ENCODE measurements at regions not wholly inside any gene's neighbourhood (a gene's known extent, or its start where the extent isn't known, plus 50 kb on each side); places are given as distances from the start of the nearest gene placed in this dataset.

DNA sequence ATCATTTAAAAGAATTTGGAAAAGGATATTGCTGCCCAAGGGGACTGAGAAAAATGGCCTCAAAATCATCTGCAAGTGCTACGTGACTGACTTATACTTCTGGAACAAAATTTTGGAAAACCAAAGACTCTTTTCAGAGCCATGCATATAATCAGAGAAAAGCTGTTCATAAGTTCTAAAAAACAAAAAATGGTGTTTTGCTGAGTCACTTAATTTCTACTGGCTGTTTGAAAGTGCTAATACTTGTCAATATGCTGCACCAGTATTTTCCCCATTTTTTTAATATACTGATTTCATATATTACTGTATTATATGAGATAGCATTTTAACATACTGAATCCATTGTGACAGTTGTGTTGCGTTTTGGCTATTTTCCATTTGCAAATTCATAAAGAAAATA, 61.5 kb upstream of the ZMAT1 start:
- no peak for FAIRE-seq
- Histone ChIP-seq H3K36me3 (ENCODE audit: control insufficient read depth in 2 of 3, insufficient read depth in 3 of 3, low read length in 3 of 3) (no peaks in the 10 kb centered on the region), H3K9me3 (ENCODE audit: control insufficient read depth in 2 of 3, insufficient read depth in 1 of 3, low read length in 3 of 3) (no peaks in the 10 kb centered on the region), H3K4me3 (ENCODE audit: low read length in 3 of 3) (no peak overlapping the region), H3K27ac (ENCODE audit: low read depth in 2 of 2, low read length in 2 of 2) (no peak overlapping the region), H3K27me3 (ENCODE audit: control insufficient read depth, insufficient read depth, low read length) (no peaks in the 10 kb centered on the region), H3K9ac (ENCODE audit: low read length in 3 of 3) (no peak overlapping the region), H3K4me1 (ENCODE audit: control insufficient read depth in 2 of 3, insufficient read depth in 2 of 3, low read depth in 1 of 3, low read length in 3 of 3) (no peaks in the 10 kb centered on the region)
- TF ChIP-seq, protein P1, sequence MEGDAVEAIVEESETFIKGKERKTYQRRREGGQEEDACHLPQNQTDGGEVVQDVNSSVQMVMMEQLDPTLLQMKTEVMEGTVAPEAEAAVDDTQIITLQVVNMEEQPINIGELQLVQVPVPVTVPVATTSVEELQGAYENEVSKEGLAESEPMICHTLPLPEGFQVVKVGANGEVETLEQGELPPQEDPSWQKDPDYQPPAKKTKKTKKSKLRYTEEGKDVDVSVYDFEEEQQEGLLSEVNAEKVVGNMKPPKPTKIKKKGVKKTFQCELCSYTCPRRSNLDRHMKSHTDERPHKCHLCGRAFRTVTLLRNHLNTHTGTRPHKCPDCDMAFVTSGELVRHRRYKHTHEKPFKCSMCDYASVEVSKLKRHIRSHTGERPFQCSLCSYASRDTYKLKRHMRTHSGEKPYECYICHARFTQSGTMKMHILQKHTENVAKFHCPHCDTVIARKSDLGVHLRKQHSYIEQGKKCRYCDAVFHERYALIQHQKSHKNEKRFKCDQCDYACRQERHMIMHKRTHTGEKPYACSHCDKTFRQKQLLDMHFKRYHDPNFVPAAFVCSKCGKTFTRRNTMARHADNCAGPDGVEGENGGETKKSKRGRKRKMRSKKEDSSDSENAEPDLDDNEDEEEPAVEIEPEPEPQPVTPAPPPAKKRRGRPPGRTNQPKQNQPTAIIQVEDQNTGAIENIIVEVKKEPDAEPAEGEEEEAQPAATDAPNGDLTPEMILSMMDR (IDR thresholded peaks at IDR 0.05; ENCODE audit: borderline replicate concordance, extremely low read depth, insufficient read depth), result no peak
- intact Hi-C loops (cut with DNase I), result no loop called here
- DNase-seq, result no peak

DNA sequence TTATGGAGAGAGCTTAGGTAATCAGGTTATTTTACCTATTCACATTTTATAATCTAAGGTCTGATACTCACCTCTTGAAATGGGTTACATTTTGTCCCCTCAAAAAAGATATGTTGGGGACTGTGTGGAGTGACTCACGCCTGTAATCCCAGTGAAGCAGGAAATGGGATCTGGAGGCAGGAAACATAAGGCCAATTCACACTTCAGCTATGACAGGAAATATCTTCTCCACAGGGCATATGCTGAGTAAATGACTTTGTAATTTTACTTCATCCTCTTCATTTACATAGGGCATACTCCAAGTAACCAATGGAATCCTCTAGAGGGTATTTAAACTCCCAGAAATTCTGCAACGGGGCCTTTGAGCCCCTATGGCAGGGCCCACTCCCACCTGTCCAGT, 54.8 kb upstream of the ZMAT1 start:
- intact Hi-C loops (cut with DNase I), result no loop called here
- no peak for DNase-seq
- TF ChIP-seq, protein P1 (IDR thresholded peaks at IDR 0.05; ENCODE audit: borderline replicate concordance, extremely low read depth, insufficient read depth), result no peak
- H3K36me3 ChIP-seq (ENCODE audit: control insufficient read depth in 2 of 3, insufficient read depth in 3 of 3, low read length in 3 of 3), result no peaks in the 10 kb centered on the region
- no peak for FAIRE-seq
- no peak overlapping the region for H3K27ac ChIP-seq (ENCODE audit: low read depth in 2 of 2, low read length in 2 of 2)
- no peak overlapping the region for H3K9ac ChIP-seq (ENCODE audit: low read length in 3 of 3)
- H3K27me3 ChIP-seq (ENCODE audit: control insufficient read depth, insufficient read depth, low read length), result no peaks in the 10 kb centered on the region
- H3K9me3 ChIP-seq (ENCODE audit: control insufficient read depth in 2 of 3, insufficient read depth in 1 of 3, low read length in 3 of 3), result no peaks in the 10 kb centered on the region
- no peak overlapping the region for H3K4me3 ChIP-seq (ENCODE audit: low read length in 3 of 3)
- H3K4me1 ChIP-seq (ENCODE audit: control insufficient read depth in 2 of 3, insufficient read depth in 2 of 3, low read depth in 1 of 3, low read length in 3 of 3), result no peaks in the 10 kb centered on the region
